ENCODE measurements at regions not wholly inside any gene's neighbourhood (a gene's known extent, or its start where the extent isn't known, plus 50 kb on each side); places are given as distances from the start of the nearest gene placed in this dataset.

DNA sequence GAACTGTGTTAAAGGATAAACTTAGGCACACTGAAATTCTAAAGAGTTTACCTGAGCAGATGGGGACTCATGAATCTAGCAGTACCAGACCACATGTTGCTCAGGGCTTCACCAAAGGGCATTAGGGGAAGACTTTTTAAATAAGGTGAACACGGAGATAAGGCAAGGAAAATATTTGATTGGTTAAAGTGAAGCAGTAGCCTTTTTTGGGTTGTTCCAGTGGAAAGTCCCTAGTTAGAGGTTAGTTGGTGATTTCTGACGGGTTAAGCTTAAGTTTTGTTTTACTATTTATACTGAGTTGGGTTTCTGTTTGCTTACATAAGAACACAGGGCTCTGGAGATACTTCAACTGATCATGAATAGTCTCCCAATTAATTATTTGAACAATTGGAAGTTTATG is 722.5 kb downstream of the SOCS6 start:
- no peak for DNase-seq

DNA sequence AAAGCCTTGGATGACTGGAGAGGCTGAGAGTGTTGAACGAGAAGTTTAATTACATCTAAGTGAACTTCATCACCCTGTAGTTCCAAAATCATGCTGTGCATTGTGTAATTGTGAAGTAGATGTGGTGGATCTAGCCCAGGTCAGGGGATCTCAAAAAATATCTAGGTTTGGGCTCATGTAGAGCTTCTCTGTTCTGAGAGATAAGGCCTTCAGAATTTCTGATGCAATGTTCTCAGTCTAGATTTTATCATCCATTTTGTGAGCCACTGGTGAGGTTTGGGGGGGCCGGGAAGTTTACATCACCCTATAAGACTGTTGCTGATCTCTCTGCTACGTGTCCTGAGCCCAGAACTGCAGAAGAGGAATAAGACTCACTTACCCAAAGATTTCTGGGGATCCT is 719.4 kb downstream of the SOCS6 start:
- DNase-seq: no peak

DNA sequence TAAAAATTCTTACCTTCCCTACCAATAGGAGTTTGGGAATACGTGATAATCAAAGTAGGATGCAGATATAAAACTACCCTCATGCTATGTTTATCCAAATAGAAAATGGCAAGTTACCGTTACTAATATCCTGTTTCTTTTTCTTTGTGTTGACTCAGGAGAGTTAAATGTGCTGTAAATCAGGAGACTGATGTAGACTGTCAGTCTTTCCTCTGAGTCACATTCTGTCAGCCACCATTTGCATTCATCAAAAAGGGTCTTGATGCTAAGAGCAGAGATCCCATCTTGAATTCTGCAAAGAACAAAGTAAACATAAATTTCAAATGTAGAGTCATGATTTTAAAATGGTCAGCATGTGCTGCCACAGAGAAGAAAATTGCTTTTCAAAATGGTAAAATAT is 712.8 kb downstream of the SOCS6 start:
- DNase-seq: no peak

DNA sequence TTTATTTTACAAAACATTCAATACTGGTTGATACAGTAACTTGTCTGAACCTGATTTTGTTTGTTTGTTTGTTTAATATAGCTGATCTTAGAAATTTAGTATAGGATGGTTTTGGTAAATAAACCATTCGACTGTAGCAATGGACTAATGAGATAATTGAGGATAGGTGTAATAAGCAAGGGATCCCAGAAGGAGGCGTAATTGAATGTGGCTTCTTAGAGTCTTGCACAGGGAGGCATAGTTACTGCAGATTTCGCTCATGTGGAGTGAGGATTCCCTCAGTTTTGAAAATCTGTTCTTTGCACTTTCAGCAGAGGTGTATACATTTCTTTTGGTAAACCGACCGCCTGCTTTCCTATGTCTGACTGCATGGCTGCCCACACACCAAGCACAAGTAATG is 709.6 kb downstream of the SOCS6 start:
- DNase-seq: no peak

DNA sequence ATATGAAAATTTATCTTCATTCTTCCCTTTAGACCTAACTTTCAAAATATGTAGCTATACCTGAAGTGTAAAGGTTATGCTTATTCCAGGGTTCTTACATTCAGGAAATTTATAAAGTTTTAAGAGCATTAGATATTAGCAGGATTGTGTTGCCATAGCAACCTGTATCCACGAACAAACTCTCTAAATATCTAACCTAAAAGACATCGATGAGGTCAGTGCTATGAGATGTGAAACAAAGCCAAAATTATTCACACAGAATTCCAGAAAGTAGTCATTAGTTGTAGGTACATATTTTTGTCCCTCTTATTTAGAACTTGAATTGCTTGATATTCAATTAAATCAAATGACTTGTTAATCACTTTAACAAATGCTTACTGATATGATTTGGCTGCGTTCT is 705.3 kb downstream of the SOCS6 start:
- DNase-seq: peak in 2 of 3 donors; percentile 3 to 6

DNA sequence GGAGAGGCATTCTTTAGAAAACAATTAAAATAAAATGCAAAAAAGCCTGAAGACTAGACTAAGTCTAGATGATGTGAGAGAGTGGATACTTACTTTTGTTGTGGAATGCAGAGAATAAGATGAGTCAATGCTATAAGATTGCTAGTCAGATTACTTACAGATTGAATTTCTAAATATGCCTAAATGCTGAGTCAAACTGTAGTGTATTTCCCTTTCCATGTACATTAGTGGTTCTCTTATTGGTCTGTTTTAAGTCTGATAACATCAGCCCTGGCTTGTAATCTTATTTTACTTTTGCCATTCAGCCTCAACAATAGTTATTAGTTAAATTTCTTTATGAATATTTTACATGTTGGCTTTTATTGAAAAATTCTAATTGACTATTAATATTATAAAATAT is 702.7 kb downstream of the SOCS6 start:
- no peak for DNase-seq

DNA sequence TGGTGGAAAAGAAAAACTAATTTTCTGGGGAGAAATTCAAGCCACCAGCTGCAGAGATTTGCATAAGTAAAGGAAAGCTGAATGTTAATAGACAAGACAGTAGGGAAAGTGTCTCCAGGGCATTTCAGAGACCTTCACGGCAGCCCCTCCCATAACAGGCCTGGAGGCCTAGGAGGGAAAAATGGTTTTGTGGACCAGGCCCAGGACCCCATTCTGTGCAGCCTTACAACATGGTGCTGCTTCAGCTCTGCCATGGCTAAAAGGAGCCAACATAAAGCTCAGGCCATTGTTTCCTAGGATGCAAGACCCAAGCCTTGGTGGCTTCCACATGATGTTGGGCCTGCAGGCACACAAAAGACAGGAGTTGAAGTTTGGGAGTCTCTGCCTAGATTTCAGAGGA is 697.1 kb downstream of the SOCS6 start:
- DNase-seq: no peak

DNA sequence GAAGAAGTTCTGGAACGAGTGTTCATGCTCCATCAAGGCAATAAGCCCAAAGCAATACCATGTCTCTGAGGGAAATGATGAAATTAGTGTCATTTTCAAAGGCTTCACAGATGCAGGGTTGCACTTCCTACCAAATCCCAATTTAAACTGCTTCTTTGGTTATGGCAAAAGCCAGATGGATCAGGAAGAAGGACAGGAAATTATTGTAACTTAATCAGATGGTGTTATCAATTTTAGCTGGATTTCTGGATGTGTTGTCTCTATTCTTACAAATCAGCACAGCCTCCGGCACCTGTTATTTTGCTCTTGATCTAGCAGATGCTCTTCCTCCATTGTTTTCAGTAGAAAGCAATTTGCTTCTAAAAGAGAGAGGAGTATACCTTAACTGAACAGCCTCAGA is 693.4 kb downstream of the SOCS6 start:
- DNase-seq: no peak

DNA sequence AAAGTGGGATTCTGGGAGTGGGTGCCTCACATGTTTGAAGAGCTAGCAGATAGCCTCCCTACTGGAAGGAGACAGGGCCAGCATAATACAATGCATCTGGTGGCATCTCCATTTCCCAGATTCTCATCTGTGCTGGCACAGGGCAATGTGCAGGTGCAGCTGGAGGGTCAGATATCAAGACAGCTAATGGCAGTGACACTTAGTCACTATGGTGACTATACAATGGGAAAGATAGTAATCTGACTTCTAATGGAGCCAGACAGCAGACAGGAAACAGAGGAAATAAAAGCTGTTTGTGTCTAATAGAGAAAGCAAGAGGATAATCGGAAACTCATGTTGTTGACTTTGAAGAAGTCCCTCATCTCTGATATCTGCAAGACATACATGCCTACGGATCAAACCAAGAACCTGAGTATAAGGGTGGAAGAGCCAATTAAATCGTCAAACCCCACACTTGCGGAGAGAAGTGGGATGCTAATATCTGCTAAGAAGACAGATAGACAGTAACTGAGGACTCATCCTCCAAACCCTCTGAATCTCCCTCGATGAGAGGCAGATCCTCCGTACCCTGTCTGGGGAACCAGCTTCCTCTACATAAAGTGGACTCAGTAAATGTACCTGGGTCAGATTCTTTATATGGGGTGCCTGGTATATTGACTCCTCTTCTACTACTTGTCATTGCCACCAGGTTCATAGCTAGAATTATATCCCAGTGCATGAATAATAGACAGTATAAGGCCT is 692.7 kb downstream of the SOCS6 start:
- DNase-seq: no peak

DNA sequence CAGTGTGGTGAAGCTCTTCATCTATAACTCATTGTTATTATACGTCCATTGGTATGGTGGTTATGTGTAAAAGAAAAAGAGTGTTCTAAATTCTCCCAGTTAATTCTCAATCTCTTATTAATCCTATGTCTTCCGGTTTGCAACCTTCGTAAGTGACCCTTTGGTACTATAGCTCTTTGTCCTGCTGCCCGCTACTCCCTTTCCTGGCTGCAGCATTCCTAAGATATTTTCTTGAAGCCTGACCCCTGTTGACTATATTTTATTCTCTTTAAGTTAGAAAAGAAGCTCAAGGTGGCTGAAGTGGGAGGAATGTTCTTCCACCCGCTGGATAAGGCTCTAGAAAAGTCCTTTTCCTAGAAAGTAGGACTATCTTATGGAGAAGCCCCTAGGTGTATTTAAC is 684.8 kb downstream of the SOCS6 start:
- DNase-seq: no peak

DNA sequence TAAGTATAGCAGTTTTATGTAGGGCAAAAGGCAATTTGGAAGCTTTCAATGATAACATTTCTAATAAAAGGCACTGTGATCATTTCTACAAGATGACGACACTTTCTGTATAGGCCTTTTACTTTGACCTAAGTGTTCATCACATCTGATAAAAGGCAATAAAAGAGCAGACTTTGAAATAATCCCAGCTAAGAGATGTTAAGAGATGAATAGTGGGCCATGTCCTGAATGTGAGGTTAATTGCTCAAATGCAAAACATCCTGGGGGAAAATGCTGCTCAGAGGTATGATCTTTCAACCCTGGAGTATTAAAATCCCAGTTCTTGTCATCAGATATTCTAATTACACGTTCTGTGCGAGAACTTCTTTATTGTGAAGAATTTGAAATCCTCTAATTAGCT is 677.6 kb downstream of the SOCS6 start:
- DNase-seq: no peak

DNA sequence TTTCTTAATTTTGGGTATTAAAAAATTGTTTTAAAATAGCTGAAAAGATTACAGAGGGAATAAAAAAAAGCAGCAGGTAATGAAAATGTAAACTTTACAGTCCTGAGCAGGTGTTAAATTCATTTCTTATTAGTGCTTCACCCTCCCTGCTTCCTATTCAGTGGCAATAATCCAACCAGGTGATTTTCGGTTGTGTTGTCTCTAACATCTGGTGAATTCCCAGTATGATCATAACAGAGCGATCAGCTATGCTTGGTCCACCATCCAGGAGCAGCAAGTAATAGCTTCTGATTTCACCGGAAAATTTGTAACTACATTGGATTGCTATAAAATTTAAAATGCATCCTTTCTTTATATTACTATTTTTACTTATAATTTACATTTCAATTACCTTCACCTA is 673.1 kb downstream of the SOCS6 start:
- DNase-seq: no peak

DNA sequence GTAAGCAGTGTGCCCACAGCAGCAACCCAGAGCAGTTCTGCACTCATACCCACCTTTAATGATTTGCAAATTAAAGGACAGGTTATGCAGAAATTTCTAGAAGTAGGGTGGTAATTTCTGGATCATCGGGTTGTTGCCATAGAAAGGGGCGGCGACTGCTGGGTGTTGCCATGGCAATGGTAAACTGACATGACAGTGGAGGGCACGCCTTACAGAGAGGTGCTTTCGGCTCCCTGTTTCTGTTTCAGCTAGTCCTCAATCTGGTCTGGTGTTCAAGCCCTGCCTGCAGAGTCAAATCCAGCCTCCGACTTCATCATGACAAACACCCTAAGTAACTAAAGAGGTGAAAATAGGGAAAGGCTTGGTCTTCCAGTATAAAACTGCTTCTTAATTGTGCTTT is 667.7 kb downstream of the SOCS6 start:
- no peak for DNase-seq

DNA sequence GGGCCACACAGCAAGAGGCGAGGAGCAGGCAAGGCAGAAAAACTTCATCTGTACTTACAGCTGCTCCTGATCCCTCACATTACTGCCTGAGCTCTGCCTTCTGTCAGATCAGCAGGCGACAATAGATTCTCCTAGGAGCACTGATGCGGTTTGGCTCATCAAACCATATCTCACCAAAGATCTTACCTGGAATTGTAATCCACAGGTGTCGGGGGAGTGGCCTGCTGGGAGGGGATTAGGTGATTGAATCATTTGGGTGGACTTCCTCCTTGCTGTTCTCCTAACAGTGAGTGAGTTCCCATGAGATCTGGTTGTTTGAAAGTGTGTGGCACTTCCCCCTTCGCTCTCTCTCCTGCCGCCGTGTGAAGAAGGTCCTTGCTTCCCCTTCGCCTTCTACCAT is 647.3 kb downstream of the SOCS6 start:
- DNase-seq: no peak

DNA sequence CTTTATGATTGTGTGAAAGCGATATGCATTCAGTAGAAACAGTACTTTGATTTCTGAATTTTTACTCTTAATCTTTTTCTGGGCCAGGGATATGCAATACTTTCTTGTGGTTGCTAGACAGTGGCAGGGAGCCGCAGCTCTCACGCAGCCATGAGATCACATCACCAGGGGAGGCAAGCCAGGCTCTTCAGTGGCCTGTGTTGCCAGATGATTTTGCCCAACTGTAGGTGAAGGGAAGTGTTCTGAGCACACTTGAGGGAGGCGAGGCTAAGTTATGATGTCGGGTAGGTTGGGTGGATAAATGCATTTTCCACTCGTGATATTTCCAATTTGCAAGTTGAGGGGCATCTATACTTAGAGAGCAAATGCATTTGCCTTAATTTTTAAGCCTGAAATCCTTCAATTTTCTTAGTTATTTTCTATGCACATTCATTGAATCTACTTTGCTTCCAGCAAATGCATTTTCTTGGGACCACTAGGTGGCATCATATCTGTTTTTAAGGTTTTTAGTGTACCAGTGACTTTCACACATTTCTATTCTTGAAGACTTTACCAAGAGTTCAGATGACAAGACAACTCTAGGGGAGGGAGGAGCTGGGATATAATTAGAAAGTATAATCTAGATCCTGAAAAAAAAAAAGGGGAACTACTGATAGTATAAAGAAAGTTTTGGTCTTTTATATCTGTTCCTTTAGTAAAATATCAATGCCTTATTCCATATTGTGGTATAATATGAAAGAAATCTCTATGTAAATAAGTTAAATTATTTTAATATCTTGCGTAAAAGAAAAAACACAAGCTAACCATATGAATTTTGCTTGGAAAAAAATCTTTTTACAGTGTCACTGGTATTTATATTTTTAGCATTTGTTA is 643.3 kb downstream of the SOCS6 start:
- DNase-seq: peak; percentile 2 to 32 (median 11)

DNA sequence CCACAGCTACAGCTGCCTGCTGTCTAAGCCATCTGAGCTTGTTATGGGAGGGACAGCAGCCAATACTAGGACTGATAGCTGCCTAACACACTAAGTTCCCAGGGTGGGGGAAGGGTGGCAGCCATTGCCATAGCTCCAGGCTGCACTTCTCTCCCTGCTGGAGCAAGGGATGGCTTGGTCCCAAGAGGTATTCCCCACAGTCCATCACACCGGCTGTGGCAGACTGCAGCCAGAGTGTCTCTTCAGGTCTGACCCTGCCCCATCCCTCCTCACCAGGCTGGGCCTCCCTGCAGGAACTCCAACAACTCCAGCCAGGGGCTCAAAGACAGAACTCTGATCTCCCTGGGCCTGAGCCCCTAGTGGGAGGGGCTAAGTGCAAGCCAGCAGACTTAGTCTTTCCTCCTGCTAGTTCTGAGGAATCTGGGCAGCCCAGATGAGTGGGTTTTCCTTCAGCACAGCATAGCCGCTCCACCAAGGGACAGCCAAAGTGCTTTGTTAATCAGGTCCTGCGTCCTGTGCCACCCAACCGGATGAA is 632.1 kb downstream of the SOCS6 start:
- no peak for DNase-seq

DNA sequence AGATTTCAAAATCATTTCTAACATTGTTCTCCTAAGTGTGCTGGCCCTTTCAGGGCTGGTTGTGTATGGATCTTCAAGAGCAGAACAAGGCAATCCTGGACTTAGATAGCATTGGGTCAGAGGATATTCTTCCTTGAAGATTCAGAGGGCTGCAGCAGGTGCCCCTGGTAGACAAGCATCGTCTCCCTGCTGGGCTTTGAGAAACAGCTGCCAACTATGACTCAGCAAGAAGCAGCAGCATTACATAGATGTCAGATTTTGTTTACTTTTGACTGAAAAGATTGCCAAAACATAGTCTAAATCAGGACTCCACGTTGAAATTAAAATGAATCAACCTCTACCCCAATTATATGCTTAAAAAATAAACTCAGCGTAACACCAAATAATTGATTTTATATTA is 618.8 kb downstream of the SOCS6 start:
- no peak for DNase-seq

DNA sequence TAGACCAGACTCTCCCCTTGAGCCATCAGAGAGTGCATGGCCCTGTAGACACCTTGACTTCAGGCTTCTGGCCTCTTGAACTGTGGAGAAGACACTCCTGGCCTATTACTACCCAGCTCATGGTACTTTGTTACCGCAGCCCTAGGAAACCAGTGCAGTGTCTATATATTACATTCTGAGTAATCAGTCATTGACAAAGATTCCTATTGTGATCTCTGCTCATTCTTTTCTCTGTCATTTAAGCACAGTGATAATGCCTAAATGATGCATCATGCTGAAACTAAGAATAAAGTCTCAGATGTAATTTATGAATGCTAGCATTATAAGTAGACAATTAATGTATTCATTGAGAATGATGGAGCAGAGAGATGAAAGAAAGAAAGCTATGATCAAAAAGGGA is 603.5 kb downstream of the SOCS6 start:
- no peak for DNase-seq

DNA sequence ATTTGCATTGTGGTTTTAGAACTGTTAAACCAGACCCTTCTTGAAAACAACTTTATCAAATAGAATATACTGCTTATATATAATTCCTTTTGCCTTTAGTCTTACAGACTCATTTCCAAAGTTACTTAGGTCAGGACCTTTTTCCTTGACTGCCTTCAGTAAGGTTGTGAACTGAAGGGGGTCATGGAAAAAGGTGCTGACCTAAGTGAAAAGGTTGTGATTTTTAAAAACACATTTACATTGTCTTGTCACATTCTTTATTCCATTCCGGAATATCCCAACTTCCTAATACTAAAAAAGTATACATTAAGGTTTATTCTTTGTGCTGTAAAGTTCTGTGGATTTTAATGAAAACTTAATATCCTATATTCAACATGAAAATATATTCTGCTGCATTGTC is 581.4 kb downstream of the SOCS6 start:
- no peak for DNase-seq

DNA sequence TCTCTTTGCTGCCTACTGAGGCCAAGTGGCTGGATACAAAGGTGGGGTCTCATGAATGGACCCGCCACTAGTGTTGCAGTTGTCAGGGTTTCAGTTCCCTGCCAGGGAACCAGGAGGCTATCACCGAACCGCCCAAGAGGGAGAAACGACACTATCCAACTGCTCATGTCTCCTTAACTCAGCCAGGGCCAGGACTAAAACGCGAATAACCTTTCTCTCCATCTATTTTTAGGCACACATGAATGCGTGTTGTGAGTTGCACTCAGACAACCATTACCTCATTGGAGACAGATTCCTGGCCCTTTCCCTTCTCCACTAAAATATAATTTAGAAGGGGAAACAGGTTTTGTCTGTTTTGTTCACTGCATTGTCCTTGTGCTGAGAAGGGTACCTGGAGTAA is 559.5 kb downstream of the SOCS6 start:
- no peak for DNase-seq

DNA sequence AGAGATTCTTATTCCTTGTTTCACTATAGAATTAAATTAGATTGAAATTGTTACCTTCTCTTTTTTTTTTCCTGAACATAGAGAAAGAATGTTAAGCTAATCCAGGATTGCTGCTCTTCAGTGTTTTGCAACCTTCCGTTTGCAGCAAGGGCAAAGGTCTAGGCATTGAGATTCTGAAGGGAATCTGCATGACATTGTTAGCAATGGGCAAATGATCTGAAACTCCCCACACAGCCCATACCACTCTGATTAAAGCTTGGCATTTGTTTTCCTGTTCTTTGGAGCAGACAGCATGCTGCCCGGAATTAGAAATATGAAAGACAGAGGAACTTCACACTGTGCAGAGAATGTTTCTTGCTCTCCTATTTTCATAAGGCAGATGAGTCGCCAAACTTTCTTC is 551.8 kb downstream of the SOCS6 start:
- DNase-seq: no peak

DNA sequence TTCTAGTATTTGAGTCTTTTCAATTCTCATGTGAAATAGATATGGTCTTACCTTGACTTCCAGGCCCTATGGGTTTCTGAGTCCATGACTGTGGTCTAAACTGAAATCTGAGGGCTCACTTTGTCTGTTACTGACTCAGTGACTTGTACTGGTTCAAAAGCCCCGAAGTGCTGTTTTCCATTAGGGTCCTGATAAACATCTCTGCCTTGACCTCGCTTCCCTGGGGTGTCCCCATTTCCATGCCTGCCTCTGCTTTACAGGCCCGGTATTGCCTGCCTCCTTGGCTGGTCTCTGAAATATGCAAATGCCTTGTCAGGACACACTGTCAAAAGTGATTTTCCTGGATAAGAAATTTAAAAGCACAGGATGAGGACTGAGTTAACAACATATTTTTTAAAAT is 538.8 kb downstream of the SOCS6 start:
- DNase-seq: no peak

DNA sequence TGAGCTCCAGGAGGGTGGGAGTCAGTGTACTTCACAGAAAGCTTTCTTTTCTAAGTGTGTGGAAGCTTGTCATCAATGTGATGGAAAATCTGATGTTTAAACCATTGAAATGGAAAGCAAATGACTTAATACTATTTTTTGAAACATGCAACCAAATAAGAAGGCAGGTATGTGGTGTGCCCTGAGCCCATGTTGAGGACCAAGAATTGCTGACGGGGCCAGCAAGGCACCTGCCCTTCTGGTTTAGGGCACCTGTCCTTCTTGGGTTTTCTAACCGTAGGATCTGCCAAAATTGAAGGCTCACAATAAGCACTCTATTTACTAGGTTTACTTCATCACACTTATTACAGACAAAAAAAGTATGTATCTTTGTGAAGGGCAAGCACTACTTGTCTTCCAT is 537.7 kb downstream of the SOCS6 start:
- no peak for DNase-seq

Measured in muscle of back (tissue), 3 donors.